Thymus (tissue), 11 donors: ENCODE measurements at regions not wholly inside any gene's neighbourhood (a gene's known extent, or its start where the extent isn't known, plus 50 kb on each side); places are given as distances from the start of the nearest gene placed in this dataset.

Experiments used
- DNase-seq, 9 donors: peaks; one replicate each; pipeline ENCODE4 v3.0.0-alpha.2; 2013; ENCODE audit warnings: low spot score in 9 of 9, low read depth in 6 of 9, missing footprints in 1 of 9
- H3K27ac ChIP-seq, 2 donors: one replicate each; pipeline ENCODE4 v1.5.1; 2013; ENCODE audit warnings: control low read depth in 1 of 2, low read depth in 1 of 2, low read length in 1 of 2, mild to moderate bottlenecking in 1 of 2, moderate library complexity in 1 of 2
- H3K27me3 ChIP-seq, 2 donors: one replicate each; pipeline ENCODE4 v1.5.1; 2013; ENCODE audit warnings: low read length in 1 of 2; ENCODE audit not compliant: control insufficient read depth in 2 of 2, insufficient read depth in 1 of 2
- H3K36me3 ChIP-seq, 2 donors: one replicate each; pipeline ENCODE4 v1.5.1; 2013; ENCODE audit warnings: low read length in 1 of 2, mild to moderate bottlenecking in 1 of 2, moderate library complexity in 1 of 2; ENCODE audit not compliant: control insufficient read depth in 2 of 2, insufficient read depth in 2 of 2
- H3K4me1 ChIP-seq, 2 donors: one replicate each; pipeline ENCODE4 v1.5.1; 2013; ENCODE audit warnings: low read length in 2 of 2; ENCODE audit not compliant: control insufficient read depth in 2 of 2, insufficient read depth in 2 of 2
- H3K4me3 ChIP-seq, 2 donors: one replicate each; pipeline ENCODE4 v1.5.1; 2013; ENCODE audit warnings: low read length in 2 of 2, control low read depth in 1 of 2, mild to moderate bottlenecking in 1 of 2
- H3K9me3 ChIP-seq, 2 donors: one replicate each; pipeline ENCODE4 v1.5.1; 2013; ENCODE audit warnings: low read length in 1 of 2, mild to moderate bottlenecking in 1 of 2; ENCODE audit not compliant: control insufficient read depth in 2 of 2, insufficient read depth in 1 of 2
- WGBS: extraction: QIAGEN DNeasy Blood & Tissue Kit; methylation state at CpG from one replicate; pipeline ENCODE4 v1.1.7; 2013; 5-methylcytosine and 5-hydroxymethylcytosine counted together
- donor health status: healthy.

DNA sequence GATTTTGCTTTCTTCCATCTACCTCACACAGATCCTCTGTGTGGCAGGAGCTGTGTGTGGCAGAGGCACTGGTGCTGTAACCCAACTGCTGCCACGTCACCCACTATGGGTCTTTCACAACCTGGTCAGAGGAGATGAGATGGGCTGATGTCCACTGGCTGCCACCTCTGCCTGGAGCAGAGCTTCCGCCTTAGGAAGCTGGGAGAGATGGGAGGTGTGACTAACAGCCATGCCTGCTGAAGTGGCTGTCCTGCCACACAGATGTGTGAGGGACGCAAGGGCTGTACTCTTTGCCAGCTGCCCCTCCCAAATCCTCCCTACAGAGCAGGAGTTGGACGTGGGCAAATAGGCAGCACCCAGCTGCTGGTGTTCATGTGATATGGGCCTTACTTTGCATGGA, 329.5 kb downstream of the GABRB3 start:
- H3K4me3 ChIP-seq = no peak overlapping the region
- H3K9me3 ChIP-seq = peaks cover 0 to 5% of the 10 kb centered on the region in 2 donors
- 93% methylated on average over 4 of the region's 4 CpGs for WGBS
- H3K27ac ChIP-seq = no peak overlapping the region
- H3K27me3 ChIP-seq = no peaks in the 10 kb centered on the region
- DNase-seq = no peak
- no peaks in the 10 kb centered on the region for H3K36me3 ChIP-seq
- H3K4me1 ChIP-seq = no peaks in the 10 kb centered on the region

DNA sequence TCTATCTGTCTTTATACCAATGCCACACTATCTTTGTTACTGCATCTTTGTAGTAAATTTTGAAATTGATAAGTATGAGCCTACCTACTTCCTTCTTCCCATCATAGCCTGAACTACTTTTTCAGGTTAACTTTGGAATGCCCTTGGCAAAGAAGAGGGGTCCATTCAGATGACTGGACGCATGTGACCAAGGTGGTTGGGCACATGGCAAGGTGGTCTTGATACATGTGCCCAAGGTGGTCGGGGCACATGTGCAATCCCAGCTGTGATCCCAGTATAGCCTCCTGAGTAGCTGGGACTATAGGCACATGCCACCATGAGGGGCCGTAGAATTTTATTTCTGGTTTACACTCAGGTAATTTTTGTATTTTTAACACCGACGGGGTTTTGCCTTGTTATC, 330.2 kb downstream of the GABRB3 start:
- H3K4me3 ChIP-seq = no peak overlapping the region
- no peak for DNase-seq
- WGBS = 96% methylated on average over 5 of the region's 5 CpGs
- no peaks in the 10 kb centered on the region for H3K36me3 ChIP-seq
- H3K27me3 ChIP-seq = no peaks in the 10 kb centered on the region
- peaks cover 0 to 5% of the 10 kb centered on the region in 2 donors for H3K9me3 ChIP-seq
- H3K4me1 ChIP-seq = no peaks in the 10 kb centered on the region
- no peak overlapping the region for H3K27ac ChIP-seq

DNA sequence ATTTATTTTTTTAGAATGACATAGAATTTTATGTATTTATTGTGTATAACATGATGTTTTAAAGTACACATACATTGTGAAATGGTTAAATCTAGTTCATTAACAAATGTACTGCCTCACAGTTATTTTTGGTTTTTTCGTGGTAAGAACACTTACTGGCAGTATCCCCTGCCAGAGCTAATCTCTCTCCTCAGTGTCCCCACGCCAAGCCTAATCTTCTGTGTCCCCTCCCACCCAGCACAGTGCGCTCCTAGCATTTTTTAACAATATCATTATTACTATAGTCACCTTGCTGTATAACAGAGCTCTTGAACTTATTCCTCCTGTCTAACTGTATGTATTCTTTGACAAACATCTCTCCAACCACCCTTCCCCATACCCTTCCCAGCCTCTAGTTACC, 333.2 kb downstream of the GABRB3 start:
- DNase-seq = no peak
- peaks cover 2 to 5% of the 10 kb centered on the region in 2 donors for H3K9me3 ChIP-seq
- H3K27ac ChIP-seq = no peak overlapping the region
- no peaks in the 10 kb centered on the region for H3K36me3 ChIP-seq
- 83% methylated on average over 3 of the region's 3 CpGs for WGBS
- H3K4me1 ChIP-seq = no peaks in the 10 kb centered on the region
- no peaks in the 10 kb centered on the region for H3K27me3 ChIP-seq
- no peak overlapping the region for H3K4me3 ChIP-seq

DNA sequence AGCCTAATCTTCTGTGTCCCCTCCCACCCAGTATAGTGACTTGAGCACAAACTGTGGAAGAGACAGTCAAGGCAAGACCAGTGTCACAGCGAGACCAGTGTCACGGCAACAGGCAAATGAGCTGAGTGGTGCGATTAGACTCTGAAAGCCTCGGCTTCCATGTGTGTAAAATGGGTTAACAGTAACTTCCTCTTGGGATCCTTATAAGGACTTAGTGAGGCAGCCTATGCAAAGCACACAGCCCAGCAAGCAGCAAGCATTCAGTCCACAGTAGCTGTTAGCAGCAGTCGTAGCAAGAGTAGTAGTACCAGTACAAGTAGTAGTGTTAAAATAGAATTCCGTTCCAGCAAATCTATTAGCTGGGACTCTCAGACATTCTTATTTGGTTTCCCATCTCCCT, 334.1 kb downstream of the GABRB3 start:
- H3K27me3 ChIP-seq = no peaks in the 10 kb centered on the region
- no peak overlapping the region for H3K4me3 ChIP-seq
- H3K36me3 ChIP-seq = no peaks in the 10 kb centered on the region
- no peaks in the 10 kb centered on the region for H3K4me1 ChIP-seq
- DNase-seq = no peak
- peaks cover 2 to 5% of the 10 kb centered on the region in 2 donors for H3K9me3 ChIP-seq
- 90% methylated on average over 6 of the region's 6 CpGs for WGBS
- H3K27ac ChIP-seq = no peak overlapping the region

DNA sequence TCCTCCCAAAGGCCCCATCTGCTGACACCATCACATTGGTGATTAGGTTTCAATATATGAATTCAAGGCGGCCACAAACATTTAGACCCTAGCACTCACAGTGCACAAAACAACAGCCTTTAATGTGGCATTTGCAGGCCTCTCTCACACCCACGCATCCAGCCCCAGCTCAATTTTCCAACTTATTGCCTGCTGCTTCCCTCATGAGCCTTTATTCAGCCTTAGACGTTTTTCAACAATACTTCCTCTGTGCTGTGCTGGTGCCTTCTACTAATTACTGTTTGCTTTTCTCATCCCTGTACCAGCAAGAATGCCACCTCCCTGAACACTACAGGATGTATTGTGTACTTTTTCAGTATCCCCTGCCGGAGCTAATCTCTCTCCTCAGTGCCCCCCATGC, 334.6 kb downstream of the GABRB3 start:
- H3K4me1 ChIP-seq = no peaks in the 10 kb centered on the region
- H3K4me3 ChIP-seq = no peak overlapping the region
- DNase-seq = no peak
- no peaks in the 10 kb centered on the region for H3K36me3 ChIP-seq
- H3K27ac ChIP-seq = no peak overlapping the region
- 79% methylated on average over 4 of the region's 4 CpGs for WGBS
- no peaks in the 10 kb centered on the region for H3K27me3 ChIP-seq
- H3K9me3 ChIP-seq = peaks cover 2% of the 10 kb centered on the region in 2 donors

DNA sequence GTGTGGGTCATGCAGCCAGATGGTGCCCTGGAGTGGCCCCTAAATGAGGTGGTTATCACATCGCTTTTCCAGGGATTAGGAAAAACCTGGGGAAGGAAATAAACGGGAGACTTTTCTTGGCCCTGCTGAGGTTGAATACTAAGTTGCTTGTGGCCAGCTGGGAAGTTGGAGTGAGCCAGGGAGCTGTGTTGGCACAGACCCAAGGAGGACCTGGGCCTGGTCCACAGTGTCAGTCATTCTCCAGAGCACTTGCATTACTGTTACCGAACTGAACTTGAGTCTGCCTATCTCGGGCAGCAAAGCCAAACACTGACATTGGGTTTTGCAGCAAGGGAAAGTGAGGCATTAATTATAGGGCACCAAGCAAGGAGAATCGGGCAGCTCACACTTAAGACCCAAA, 339.0 kb downstream of the GABRB3 start:
- no peaks in the 10 kb centered on the region for H3K4me1 ChIP-seq
- WGBS = 87% methylated on average over 5 of the region's 5 CpGs
- H3K27ac ChIP-seq = no peak overlapping the region
- no peak overlapping the region for H3K4me3 ChIP-seq
- peaks cover 0 to 2% of the 10 kb centered on the region in 2 donors for H3K9me3 ChIP-seq
- no peaks in the 10 kb centered on the region for H3K36me3 ChIP-seq
- H3K27me3 ChIP-seq = no peaks in the 10 kb centered on the region
- no peak for DNase-seq

DNA sequence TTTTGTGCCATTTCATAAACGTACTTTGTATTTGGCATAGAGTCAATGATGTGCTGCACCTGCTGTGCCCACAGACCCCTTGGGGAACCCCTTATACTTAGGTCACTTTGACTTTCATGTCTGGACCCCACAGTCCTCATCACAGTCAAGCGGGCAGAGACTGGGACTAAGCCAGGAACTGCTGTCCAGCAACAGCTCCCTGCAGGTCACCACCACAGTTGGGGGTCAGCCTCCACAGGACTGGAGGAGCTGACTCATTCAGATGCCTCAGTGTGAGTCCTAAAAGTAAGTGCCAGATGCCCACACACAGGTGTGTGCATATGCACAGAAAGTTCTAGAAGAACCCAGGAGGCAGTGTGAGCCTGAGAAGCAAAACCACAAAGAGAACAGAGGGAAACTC, 339.8 kb downstream of the GABRB3 start:
- 88% methylated on average over 2 of the region's 2 CpGs for WGBS
- Histone ChIP-seq H3K27me3 (no peaks in the 10 kb centered on the region), H3K4me1 (no peaks in the 10 kb centered on the region), H3K9me3 (peaks cover 0 to 2% of the 10 kb centered on the region in 2 donors), H3K27ac (no peak overlapping the region), H3K36me3 (no peaks in the 10 kb centered on the region), H3K4me3 (no peak overlapping the region)
- no peak for DNase-seq

DNA sequence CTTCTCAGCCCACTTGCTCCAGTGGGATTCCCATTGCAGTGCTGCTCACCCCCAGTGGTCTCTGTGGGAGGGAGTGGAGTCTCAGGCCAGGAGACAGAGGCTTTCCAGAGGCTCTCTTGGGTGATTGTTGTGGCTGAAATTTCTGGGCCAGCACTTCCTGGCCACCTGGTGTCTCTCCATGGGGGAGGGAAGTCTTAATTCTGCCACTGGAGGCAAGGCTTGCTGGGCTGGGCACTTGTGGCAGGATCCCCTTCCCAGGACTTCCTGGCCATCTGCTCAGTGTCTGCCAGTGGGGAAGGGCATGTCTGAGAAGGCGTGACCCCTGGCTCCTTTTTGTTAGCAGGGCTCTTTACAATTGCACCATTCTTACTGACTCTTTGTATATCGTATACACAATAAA, 351.8 kb downstream of the GABRB3 start:
- Histone ChIP-seq H3K36me3 (no peaks in the 10 kb centered on the region), H3K27me3 (no peaks in the 10 kb centered on the region), H3K4me3 (no peak overlapping the region), H3K27ac (no peak overlapping the region), H3K9me3 (no peaks in the 10 kb centered on the region), H3K4me1 (no peaks in the 10 kb centered on the region)
- no peak for DNase-seq
- 80% methylated on average over 2 of the region's 2 CpGs for WGBS

DNA sequence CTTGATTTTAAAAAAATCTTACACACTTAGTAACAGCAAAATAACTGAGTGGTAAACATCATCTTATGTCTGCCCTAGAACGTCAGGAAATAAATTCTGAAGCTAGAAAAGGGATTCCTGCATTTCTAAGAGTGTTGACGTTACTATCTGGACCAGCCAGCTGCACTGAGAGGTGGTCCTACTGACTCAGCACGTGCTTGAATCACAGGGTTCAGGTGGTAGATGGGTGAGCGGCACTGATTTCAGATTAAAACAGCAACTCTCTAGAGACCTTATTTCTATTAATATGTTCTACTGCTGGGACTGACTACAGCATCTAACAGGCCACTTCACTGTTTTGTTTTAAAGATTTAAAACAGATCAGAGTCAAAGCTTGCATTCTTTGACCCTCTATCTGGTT, 377.2 kb downstream of the GABRB3 start:
- no peak for DNase-seq
- Histone ChIP-seq H3K9me3 (peaks cover 0 to 4% of the 10 kb centered on the region in 2 donors), H3K4me1 (no peaks in the 10 kb centered on the region), H3K4me3 (no peak overlapping the region), H3K36me3 (no peaks in the 10 kb centered on the region), H3K27me3 (no peaks in the 10 kb centered on the region), H3K27ac (no peak overlapping the region)
- 68% methylated on average over 4 of the region's 4 CpGs for WGBS

DNA sequence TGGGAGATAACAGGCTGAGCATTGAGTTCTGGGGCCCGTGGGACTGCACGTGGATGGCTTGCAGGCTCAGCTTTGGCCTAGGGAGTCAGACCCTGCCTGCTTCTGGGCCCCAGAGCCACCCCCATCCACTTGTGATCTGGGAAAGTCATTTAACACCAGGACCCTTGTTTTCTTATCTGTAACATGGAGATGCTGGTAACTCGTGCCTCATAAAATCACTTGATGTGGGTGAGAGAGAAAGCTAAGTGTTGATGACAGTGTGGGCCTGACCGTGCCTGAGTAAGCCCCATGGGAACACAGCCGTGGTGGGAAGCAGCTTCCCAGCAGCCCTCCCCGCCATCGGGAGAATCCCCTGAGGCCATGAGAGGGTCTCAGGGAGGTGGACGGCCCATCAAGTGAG, 378.1 kb downstream of the GABRB3 start:
- no peak overlapping the region for H3K27ac ChIP-seq
- WGBS = 59% methylated on average over 8 of the region's 8 CpGs
- no peak for DNase-seq
- no peak overlapping the region for H3K4me3 ChIP-seq
- H3K27me3 ChIP-seq = no peaks in the 10 kb centered on the region
- H3K4me1 ChIP-seq = no peaks in the 10 kb centered on the region
- peaks cover 0 to 4% of the 10 kb centered on the region in 2 donors for H3K9me3 ChIP-seq
- H3K36me3 ChIP-seq = no peaks in the 10 kb centered on the region
